OCI-LY1 (cell line): ENCODE measurements at regions not wholly inside any gene's neighbourhood (a gene's known extent, or its start where the extent isn't known, plus 50 kb on each side); places are given as distances from the start of the nearest gene placed in this dataset.

Experiments
- H2AFZ ChIP-seq: fragments of 200-600 bp; sonication (generic), shearing (Covaris generic); 2 replicates; pipeline ENCODE4 v1.6.0; 2014; ENCODE audit warnings: antibody characterized with exemption, mild to moderate bottlenecking, low read length
- H3F3A ChIP-seq: fragments of 200-600 bp; sonication (generic), shearing (Covaris generic); 2 replicates; pipeline ENCODE4 v1.6.0; 2014; ENCODE audit warnings: mild to moderate bottlenecking, antibody characterized with exemption, low read length, moderate library complexity; ENCODE audit not compliant: insufficient read depth
- H3K27ac ChIP-seq: fragments of 200-600 bp; sonication (generic); 2 replicates; pipeline ENCODE4 v1.5.1; 2014; ENCODE audit warnings: low read length, mixed run types, mild to moderate bottlenecking, low read depth; ENCODE audit not compliant: poor library complexity, severe bottlenecking
- H3K27me3 ChIP-seq: fragments of 200-600 bp; sonication (generic); 2 replicates; pipeline ENCODE4 v1.6.0; 2014; ENCODE audit warnings: antibody characterized with exemption, mild to moderate bottlenecking, low read length, moderate library complexity; ENCODE audit not compliant: insufficient read depth
- H3K36me3 ChIP-seq: fragments of 200-600 bp; sonication (generic); 2 replicates; pipeline ENCODE4 v1.6.1; 2014; ENCODE audit warnings: mild to moderate bottlenecking, antibody characterized with exemption, low read length, moderate library complexity, mixed read lengths; ENCODE audit not compliant: insufficient read depth
- H3K4me1 ChIP-seq: fragments of 200-600 bp; sonication (generic); 2 replicates; pipeline ENCODE4 v1.5.1; 2014; ENCODE audit warnings: mild to moderate bottlenecking, low read length, moderate library complexity; ENCODE audit not compliant: insufficient read depth, severe bottlenecking
- H3K4me2 ChIP-seq: fragments of 200-600 bp; sonication (generic), shearing (Covaris generic); 2 replicates; pipeline ENCODE4 v1.6.1; 2014; ENCODE audit warnings: low read length
- H3K4me3 ChIP-seq: fragments of 200-600 bp; sonication (generic); 2 replicates; pipeline ENCODE4 v1.5.1; 2014; ENCODE audit warnings: low read length, low read depth, mild to moderate bottlenecking, mixed read lengths; ENCODE audit not compliant: poor library complexity, severe bottlenecking
- H3K79me2 ChIP-seq: fragments of 200-600 bp; shearing (Covaris generic); 2 replicates; pipeline ENCODE4 v1.6.1; 2016; ENCODE audit warnings: mixed run types, low read length, mixed read lengths; ENCODE audit not compliant: insufficient read depth
- H3K9ac ChIP-seq: fragments of 200-600 bp; sonication (generic), shearing (Covaris generic); 2 replicates; pipeline ENCODE4 v1.6.1; 2014; ENCODE audit warnings: mild to moderate bottlenecking, low read length, mixed read lengths
- H3K9me2 ChIP-seq: fragments of 200-600 bp; sonication (generic), shearing (Covaris generic); 2 replicates; pipeline ENCODE4 v1.6.1; 2014; ENCODE audit warnings: low read depth, mild to moderate bottlenecking, low read length, mixed read lengths
- H3K9me3 ChIP-seq: fragments of 200-600 bp; shearing (Covaris generic); 2 replicates; pipeline ENCODE4 v1.6.1; 2014; ENCODE audit warnings: low read length, mixed read lengths
- H4K20me1 ChIP-seq: fragments of 200-600 bp; sonication (generic), shearing (Covaris generic); 2 replicates; pipeline ENCODE4 v1.6.0; 2016; ENCODE audit warnings: mild to moderate bottlenecking, low read length; ENCODE audit not compliant: insufficient read depth
- CTCF ChIP-seq: fragments of 200-600 bp; sonication (generic), shearing (Covaris generic); IDR thresholded peaks from 2 replicates; pipeline ENCODE4 v1.5.1; 2017; ENCODE audit warnings: mild to moderate bottlenecking, antibody characterized with exemption, low read length, moderate library complexity, mixed read lengths
- EZH2 ChIP-seq: fragments of 200-600 bp; sonication (generic), shearing (Covaris generic); IDR thresholded peaks from 2 replicates; pipeline ENCODE4 v1.8.0; 2017; ENCODE audit warnings: borderline replicate concordance, mixed run types, mild to moderate bottlenecking, antibody characterized with exemption, low read length, moderate library complexity, mixed read lengths

DNA sequence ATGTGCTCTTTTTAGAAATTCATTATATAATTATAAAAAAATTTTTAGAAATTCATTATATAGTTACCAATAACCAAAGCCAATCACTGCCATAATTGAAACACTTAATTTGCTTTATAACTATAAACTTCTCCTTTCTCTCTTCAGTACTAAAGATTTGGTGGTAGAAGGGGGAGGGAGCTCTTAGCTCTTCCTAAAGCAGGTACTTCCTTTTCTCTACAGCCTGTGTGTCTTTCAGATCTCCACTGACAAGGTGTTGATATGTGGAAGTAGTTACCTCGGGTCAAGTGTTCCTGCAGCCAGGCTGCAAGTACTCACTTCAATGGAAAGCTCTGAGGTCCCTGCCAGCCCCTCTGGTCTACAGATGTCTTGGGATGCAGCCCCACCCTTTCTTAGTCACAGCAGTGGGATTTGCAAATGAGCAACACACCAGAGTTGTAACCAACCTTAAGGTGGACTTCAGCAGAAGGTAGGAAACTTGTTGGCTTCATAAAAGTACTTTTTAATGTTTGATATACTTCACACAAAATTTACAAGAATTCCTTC is 690.0 kb downstream of the ARHGAP15 start:
- Histone ChIP-seq H3K27me3 (no peaks in the 10 kb centered on the region), H3K36me3 (no peaks in the 10 kb centered on the region), H3K9me3 (no peaks in the 10 kb centered on the region), H3K27ac (no peak overlapping the region), H3K4me3 (peak overlapping the region; percentile 48), H2AFZ (peak overlapping the region; percentile 22; the same call in 1 of the 2 replicates), H3K79me2 (no peaks in the 10 kb centered on the region), H3K9ac (peak overlapping the region; percentile 9; the same call in 1 of the 2 replicates), H3K4me2 (peak overlapping the region; percentile 61), H3F3A (no peaks in the 10 kb centered on the region), H3K9me2 (no peaks in the 10 kb centered on the region), H3K4me1 (peaks cover 41% of the 10 kb centered on the region), H4K20me1 (no peaks in the 10 kb centered on the region)
- no peak for TF ChIP-seq EZH2
- TF ChIP-seq CTCF, result no peak
